Heart left ventricle (tissue), 13 donors: ENCODE measurements at regions not wholly inside any gene's neighbourhood (a gene's known extent, or its start where the extent isn't known, plus 50 kb on each side); places are given as distances from the start of the nearest gene placed in this dataset.

ENCODE experiments used
- CTCF ChIP-seq, 12 donors: fragments of 200-600 bp; sonication (generic) in 4 of 12; IDR thresholded peaks; one replicate each; pipeline versions ENCODE4 v1.5.0 to v1.8.0; 2018 to 2022; ENCODE audit warnings: antibody characterized with exemption in 12 of 12, mild to moderate bottlenecking in 5 of 12
- POLR2A ChIP-seq, 2 donors: fragments of 450-650 bp; IDR thresholded peaks; one replicate each; pipeline ENCODE4 v1.6.1; 2017; ENCODE audit warnings: antibody characterized with exemption in 2 of 2, mild to moderate bottlenecking in 2 of 2, moderate library complexity in 2 of 2
- donor health status: ischemic (EF 13 %, LVEDD 7.1; RV severe dilation, severe dysfunction).
- donor health status: DM: no; HTN: yes; CAD: no.
- donor health status: DM: no; HTN: no; CAD: no.
- donor health status: ischemic (EF 25% LVEDD 6.9; RV normal size, moderate dysfunction).
- donor health status: ischemic (EF 25% LVEDD 5.7; RV mildly dilated, moderate dysfunction).
- donor health status: ischemic (EF 35%, LVEDD 5.7; RV mildly dilated, moderate dysfunction).
- donor health status: nonischemic (EF 11% LVEDD 7.7; RV severe dilation, severe dysfunction).
- donor health status: DM: yes; HTN: yes; CAD: no.
- donor health status: PGD.
- donor health status: ischemic (EF 29% LVEDD 5.4; RV normal size, mild dysfunction).
- donor health status: nonischemic (EF 23%, LVEDD 6.1; RV moderate dilation, normal function).

GRCh38 chr12:87529413-87529812, 499.8 kb downstream of the C12orf50 start:
- TF ChIP-seq CTCF (IDR thresholded peaks at IDR 0.05), result no peak
- no peak for TF ChIP-seq POLR2A (IDR thresholded peaks at IDR 0.05)
